SW480 (cell line): ENCODE measurements at regions not wholly inside any gene's neighbourhood (a gene's known extent, or its start where the extent isn't known, plus 50 kb on each side); places are given as distances from the start of the nearest gene placed in this dataset.

Experiments used
- DNase-seq: peaks from one replicate; pipeline ENCODE4 v3.0.0-alpha.2; 2016; ENCODE audit warnings: low spot score

- DNase-seq, result no peak
Observed at GRCh38 chr1:37277366-37277765, 197.0 kb upstream of the ZC3H12A start.

GRCh38 chr1:37281354-37281753 lies 193.0 kb upstream of the ZC3H12A start:
- DNase-seq, result no peak

- DNase-seq, result no peak
Observed at GRCh38 chr1:37282764-37283163, 191.6 kb upstream of the ZC3H12A start.

GRCh38 chr1:37284053-37284452 lies 190.3 kb upstream of the ZC3H12A start:
- no peak for DNase-seq

GRCh38 chr1:37286881-37287280 lies 187.5 kb upstream of the ZC3H12A start:
- no peak for DNase-seq

GRCh38 chr1:37288900-37289299 lies 185.5 kb upstream of the ZC3H12A start:
- DNase-seq, result no peak

GRCh38 chr1:37290718-37291117 lies 183.7 kb upstream of the ZC3H12A start:
- no peak for DNase-seq

GRCh38 chr1:37292789-37293188 lies 181.6 kb upstream of the ZC3H12A start:
- DNase-seq, result no peak

GRCh38 chr1:37294096-37294495 lies 180.3 kb upstream of the ZC3H12A start:
- DNase-seq, result no peak

GRCh38 chr1:37294529-37294928 lies 179.9 kb upstream of the ZC3H12A start:
- no peak for DNase-seq

GRCh38 chr1:37298769-37299168 lies 175.6 kb upstream of the ZC3H12A start:
- no peak for DNase-seq

GRCh38 chr1:37299216-37299615 lies 175.2 kb upstream of the ZC3H12A start:
- DNase-seq, result no peak

- no peak for DNase-seq
Observed at GRCh38 chr1:37303884-37304574, 170.4 kb upstream of the ZC3H12A start.

- DNase-seq, result no peak
Observed at GRCh38 chr1:37305108-37305507, 169.3 kb upstream of the ZC3H12A start.

- no peak for DNase-seq
Observed at GRCh38 chr1:37305841-37306240, 168.5 kb upstream of the ZC3H12A start.

GRCh38 chr1:37306461-37306860 lies 167.9 kb upstream of the ZC3H12A start:
- DNase-seq, result no peak

- no peak for DNase-seq
Observed at GRCh38 chr1:37306871-37307270, 167.5 kb upstream of the ZC3H12A start.

- DNase-seq, result no peak
Observed at GRCh38 chr1:37308031-37308960, 166.1 kb upstream of the ZC3H12A start.

- no peak for DNase-seq
Observed at GRCh38 chr1:37309574-37309973, 164.8 kb upstream of the ZC3H12A start.

- no peak for DNase-seq
Observed at GRCh38 chr1:37310064-37310463, 164.3 kb upstream of the ZC3H12A start.

- DNase-seq, result no peak
Observed at GRCh38 chr1:37315371-37315846, 159.0 kb upstream of the ZC3H12A start.

- DNase-seq, result no peak
Observed at GRCh38 chr1:37317870-37318467, 156.4 kb upstream of the ZC3H12A start.

GRCh38 chr1:37318490-37318889 lies 155.9 kb upstream of the ZC3H12A start:
- no peak for DNase-seq
